Panc1 (cell line): ENCODE measurements at regions not wholly inside any gene's neighbourhood (a gene's known extent, or its start where the extent isn't known, plus 50 kb on each side); places are given as distances from the start of the nearest gene placed in this dataset.

Source experiments
- CTCF ChIP-seq: fragments of 450-650 bp; IDR thresholded peaks from 2 replicates; pipeline ENCODE4 v1.5.1; 2017; ENCODE audit warnings: mild to moderate bottlenecking
- POLR2AphosphoS5 ChIP-seq: IDR thresholded peaks from 2 replicates; pipeline ENCODE4 v1.6.1; 2012; ENCODE audit warnings: mild to moderate bottlenecking, low read depth, low read length, moderate library complexity
- SIN3A ChIP-seq: IDR thresholded peaks from 2 replicates; pipeline ENCODE4 v1.6.1; 2012; ENCODE audit warnings: low read depth, mild to moderate bottlenecking, low read length, moderate library complexity, borderline replicate concordance; ENCODE audit not compliant: insufficient read depth
- TCF7L2 ChIP-seq: IDR thresholded peaks from 2 replicates; pipeline ENCODE4 v1.6.1; 2011; ENCODE audit warnings: mild to moderate bottlenecking, low read depth, low read length, inconsistent platforms

- no peak for TF ChIP-seq CTCF
- no peak for TF ChIP-seq POLR2AphosphoS5
- no peak for TF ChIP-seq TCF7L2
- TF ChIP-seq SIN3A = no peak
Observed at GRCh38 chr10:9172276-9172675, 1117.8 kb downstream of the GATA3 start.
